Muscle of arm (tissue), 1 donor: ENCODE measurements at regions not wholly inside any gene's neighbourhood (a gene's known extent, or its start where the extent isn't known, plus 50 kb on each side); places are given as distances from the start of the nearest gene placed in this dataset.
"Not testable (repeated sequence)": the region's sequence is repeated elsewhere in the genome, so short reads cannot be mapped to it uniquely, and the experiment has no call there.

Experiments used
- DNase-seq: peaks from one replicate; pipeline ENCODE4 v3.0.0-alpha.2; 2013

GRCh38 chr7:37617406-37617805 is 66.2 kb upstream of the GPR141 start:
- not testable (repeated sequence) for DNase-seq

- no peak for DNase-seq
Observed at GRCh38 chr7:37633048-37633447, 50.5 kb upstream of the GPR141 start.
